Heart left ventricle (tissue), 13 donors: ENCODE measurements at regions not wholly inside any gene's neighbourhood (a gene's known extent, or its start where the extent isn't known, plus 50 kb on each side); places are given as distances from the start of the nearest gene placed in this dataset.

Experiments used
- CTCF ChIP-seq, 12 donors: fragments of 200-600 bp; sonication (generic) in 4 of 12; IDR thresholded peaks; one replicate each; pipeline versions ENCODE4 v1.5.0 to v1.8.0; 2018 to 2022; ENCODE audit warnings: antibody characterized with exemption in 12 of 12, mild to moderate bottlenecking in 5 of 12
- POLR2A ChIP-seq, 2 donors: fragments of 450-650 bp; IDR thresholded peaks; one replicate each; pipeline ENCODE4 v1.6.1; 2017; ENCODE audit warnings: antibody characterized with exemption in 2 of 2, mild to moderate bottlenecking in 2 of 2, moderate library complexity in 2 of 2
- donor health status: ischemic (EF 13 %, LVEDD 7.1; RV severe dilation, severe dysfunction).
- donor health status: DM: no; HTN: yes; CAD: no.
- donor health status: DM: no; HTN: no; CAD: no.
- donor health status: ischemic (EF 25% LVEDD 6.9; RV normal size, moderate dysfunction).
- donor health status: ischemic (EF 25% LVEDD 5.7; RV mildly dilated, moderate dysfunction).
- donor health status: ischemic (EF 35%, LVEDD 5.7; RV mildly dilated, moderate dysfunction).
- donor health status: nonischemic (EF 11% LVEDD 7.7; RV severe dilation, severe dysfunction).
- donor health status: DM: yes; HTN: yes; CAD: no.
- donor health status: PGD.
- donor health status: ischemic (EF 29% LVEDD 5.4; RV normal size, mild dysfunction).
- donor health status: nonischemic (EF 23%, LVEDD 6.1; RV moderate dilation, normal function).

- TF ChIP-seq CTCF (IDR thresholded peaks at IDR 0.05) (no peak), POLR2A (IDR thresholded peaks at IDR 0.05) (no peak)
Measured at GRCh38 chr2:858646-859045, 92.0 kb upstream of the SNTG2 start.
